Cardiac muscle cell (in vitro differentiated cells and primary cell): ENCODE measurements at regions not wholly inside any gene's neighbourhood (a gene's known extent, or its start where the extent isn't known, plus 50 kb on each side); places are given as distances from the start of the nearest gene placed in this dataset.

ENCODE experiments used
- DNase-seq, 2 donors: peaks; one replicate each; pipeline versions ENCODE4 v3.0.0 to v3.0.0-alpha.2; 2010 to 2017; ENCODE audit warnings: low read depth in 1 of 2, low spot score in 1 of 2
- H3K27ac ChIP-seq: fragments of 200-600 bp; sonication (generic); 2 replicates; pipeline ENCODE4 v1.5.1; 2016
- H3K27me3 ChIP-seq: fragments of 200-600 bp; sonication (generic); 2 replicates; pipeline ENCODE4 v1.6.0; 2016; ENCODE audit warnings: control low read depth
- H3K36me3 ChIP-seq: fragments of 200-600 bp; sonication (generic); 2 replicates; pipeline ENCODE4 v1.5.1; 2016; ENCODE audit warnings: control low read depth
- H3K4me1 ChIP-seq: fragments of 200-600 bp; sonication (generic); 2 replicates; pipeline ENCODE4 v1.8.1; 2017; ENCODE audit warnings: low read depth, mild to moderate bottlenecking, mixed run types
- H3K4me3 ChIP-seq: fragments of 200-600 bp; sonication (generic); 2 replicates; pipeline ENCODE4 v1.5.1; 2016; ENCODE audit warnings: mild to moderate bottlenecking
- H3K9me3 ChIP-seq: fragments of 200-600 bp; sonication (generic); 2 replicates; pipeline ENCODE4 v1.5.1; 2017; ENCODE audit warnings: low read depth, mild to moderate bottlenecking, control low read depth
- TF ChIP-seq, protein P1 (sequence below): IDR thresholded peaks from 2 replicates; pipeline ENCODE4 v1.5.1; 2012; ENCODE audit warnings: low read depth, mild to moderate bottlenecking, low read length

DNA sequence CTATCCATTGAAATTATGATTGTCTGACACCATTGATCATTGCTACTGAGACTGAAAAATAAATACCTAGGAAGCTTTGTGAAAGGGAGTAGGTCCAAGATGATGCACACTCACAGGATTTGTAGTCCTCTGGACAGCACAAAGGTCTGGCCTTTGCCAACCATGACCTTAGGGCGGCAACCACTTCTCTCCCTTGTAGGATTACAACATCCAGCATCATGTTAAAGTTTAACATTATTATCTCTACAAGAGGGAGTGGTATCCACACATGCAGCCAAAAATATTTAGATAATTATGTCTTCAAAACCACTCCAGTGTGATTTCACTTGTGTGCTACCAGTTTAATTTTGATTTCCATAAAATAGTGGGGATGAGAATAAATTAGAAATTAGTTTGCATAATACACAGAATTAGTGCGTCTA lies 51.1 kb upstream of the NHSL1 start:
- H3K4me1 ChIP-seq = peaks cover 13% of the 10 kb centered on the region
- H3K36me3 ChIP-seq = no peaks in the 10 kb centered on the region
- no peak for DNase-seq
- H3K9me3 ChIP-seq = no peaks in the 10 kb centered on the region
- H3K27me3 ChIP-seq = no peaks in the 10 kb centered on the region
- no peak overlapping the region for H3K4me3 ChIP-seq
- H3K27ac ChIP-seq = no peak overlapping the region
- TF ChIP-seq, protein P1, sequence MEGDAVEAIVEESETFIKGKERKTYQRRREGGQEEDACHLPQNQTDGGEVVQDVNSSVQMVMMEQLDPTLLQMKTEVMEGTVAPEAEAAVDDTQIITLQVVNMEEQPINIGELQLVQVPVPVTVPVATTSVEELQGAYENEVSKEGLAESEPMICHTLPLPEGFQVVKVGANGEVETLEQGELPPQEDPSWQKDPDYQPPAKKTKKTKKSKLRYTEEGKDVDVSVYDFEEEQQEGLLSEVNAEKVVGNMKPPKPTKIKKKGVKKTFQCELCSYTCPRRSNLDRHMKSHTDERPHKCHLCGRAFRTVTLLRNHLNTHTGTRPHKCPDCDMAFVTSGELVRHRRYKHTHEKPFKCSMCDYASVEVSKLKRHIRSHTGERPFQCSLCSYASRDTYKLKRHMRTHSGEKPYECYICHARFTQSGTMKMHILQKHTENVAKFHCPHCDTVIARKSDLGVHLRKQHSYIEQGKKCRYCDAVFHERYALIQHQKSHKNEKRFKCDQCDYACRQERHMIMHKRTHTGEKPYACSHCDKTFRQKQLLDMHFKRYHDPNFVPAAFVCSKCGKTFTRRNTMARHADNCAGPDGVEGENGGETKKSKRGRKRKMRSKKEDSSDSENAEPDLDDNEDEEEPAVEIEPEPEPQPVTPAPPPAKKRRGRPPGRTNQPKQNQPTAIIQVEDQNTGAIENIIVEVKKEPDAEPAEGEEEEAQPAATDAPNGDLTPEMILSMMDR = no peak

GRCh38 chr6:138554146-138554545 lies 54.9 kb upstream of the NHSL1 start:
- Histone ChIP-seq H3K4me1 (peaks cover 22% of the 10 kb centered on the region), H3K4me3 (no peak overlapping the region), H3K27me3 (no peaks in the 10 kb centered on the region), H3K9me3 (no peaks in the 10 kb centered on the region), H3K27ac (peak overlapping the region; percentile 94), H3K36me3 (no peaks in the 10 kb centered on the region)
- TF ChIP-seq, protein P1 = no peak
- DNase-seq = no peak

DNA sequence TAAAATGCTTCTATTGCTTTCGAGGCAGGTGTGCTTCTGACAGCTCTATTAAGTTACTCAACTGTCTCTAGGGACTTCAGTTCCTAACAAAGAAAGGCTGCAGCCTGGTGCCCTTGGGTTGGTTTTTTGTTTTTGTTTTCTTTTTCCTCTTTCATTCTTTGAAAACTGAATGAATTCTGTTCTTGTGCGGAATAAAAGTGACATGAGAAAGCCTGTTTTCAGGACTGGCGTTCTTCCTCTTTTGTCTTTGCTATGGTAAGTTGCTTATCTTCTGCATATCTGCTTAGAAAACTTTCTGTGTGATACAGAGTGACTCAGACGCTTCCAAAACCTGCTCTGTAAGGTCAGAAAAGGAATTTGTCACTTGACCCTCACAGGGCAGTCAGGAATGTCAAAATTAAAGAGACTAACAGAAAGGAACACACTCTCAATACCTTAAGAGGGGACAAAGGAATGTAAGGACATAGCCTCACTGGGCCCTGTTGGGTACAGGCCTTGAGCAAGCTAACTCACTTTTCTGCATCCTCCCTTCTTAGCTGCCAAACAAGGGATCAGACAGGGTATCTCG lies 56.2 kb upstream of the NHSL1 start:
- Histone ChIP-seq H3K4me3 (peak overlapping the region; percentile 1), H3K27ac (peak overlapping the region; percentile 94)
- TF ChIP-seq, protein P1 = no peak

DNA sequence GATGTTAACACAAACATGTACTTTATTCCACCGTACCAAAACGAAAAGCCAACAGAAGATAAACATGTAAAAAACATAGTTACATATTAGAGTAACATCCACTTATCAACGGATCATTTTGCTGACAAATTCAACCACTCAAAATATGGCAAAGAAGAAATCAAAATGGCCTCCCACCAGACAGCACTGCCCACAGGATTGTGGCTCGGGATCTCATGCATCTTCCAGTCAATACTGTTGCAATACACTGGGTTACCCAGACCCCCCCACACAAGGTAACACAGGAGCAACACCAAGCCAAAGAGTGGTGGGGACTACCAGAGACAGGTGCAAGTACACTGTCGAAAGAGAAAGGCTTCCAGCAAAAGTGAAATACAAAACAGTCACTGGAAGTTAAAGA lies 57.9 kb upstream of the NHSL1 start:
- Histone ChIP-seq H3K36me3 (no peaks in the 10 kb centered on the region), H3K4me1 (peaks cover 22% of the 10 kb centered on the region), H3K27ac (peak overlapping the region; percentile 94), H3K9me3 (no peaks in the 10 kb centered on the region), H3K4me3 (no peak overlapping the region), H3K27me3 (no peaks in the 10 kb centered on the region)
- DNase-seq = no peak
- TF ChIP-seq, protein P1 = no peak

More for the DNA sequence above, 56.2 kb upstream of the NHSL1 start:
- Histone ChIP-seq H3K36me3 (no peaks in the 10 kb centered on the region), H3K27me3 (no peaks in the 10 kb centered on the region), H3K4me1 (peaks cover 22% of the 10 kb centered on the region), H3K9me3 (no peaks in the 10 kb centered on the region)
- DNase-seq = peak in 1 of 2 donors; percentile 53

DNA sequence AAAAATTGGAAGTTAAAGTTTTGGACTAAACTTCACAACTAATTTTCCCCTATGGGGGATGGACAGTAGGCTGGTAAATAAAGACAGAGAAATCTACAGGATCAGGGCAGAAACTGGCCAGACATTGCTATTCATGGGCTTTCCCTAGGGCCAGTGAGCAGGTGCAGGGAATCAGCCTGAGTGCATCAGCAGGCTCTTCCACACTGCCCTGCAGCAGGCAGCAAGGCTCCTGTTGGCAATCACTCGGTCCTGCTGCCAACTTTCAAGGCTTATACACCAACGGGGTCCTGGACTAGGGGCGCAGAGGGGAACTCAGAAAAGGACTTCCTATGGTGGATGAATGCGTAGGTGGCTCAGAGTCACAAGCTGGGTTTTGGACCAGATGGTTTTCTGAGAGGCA lies 59.8 kb upstream of the NHSL1 start:
- Histone ChIP-seq H3K9me3 (no peaks in the 10 kb centered on the region), H3K36me3 (no peaks in the 10 kb centered on the region), H3K27ac (no peak overlapping the region), H3K4me1 (peaks cover 22% of the 10 kb centered on the region), H3K27me3 (no peaks in the 10 kb centered on the region), H3K4me3 (no peak overlapping the region)
- no peak for DNase-seq
- TF ChIP-seq, protein P1 = no peak
